H9 (cell line): ENCODE measurements at regions not wholly inside any gene's neighbourhood (a gene's known extent, or its start where the extent isn't known, plus 50 kb on each side); places are given as distances from the start of the nearest gene placed in this dataset.
"Not testable (repeated sequence)": the region's sequence is repeated elsewhere in the genome, so short reads cannot be mapped to it uniquely, and the experiment has no call there.

Experiments used
- DNase-seq: peaks from one replicate; pipeline ENCODE4 v3.0.0-alpha.2; 2017
- H2AFZ ChIP-seq: one replicate; pipeline ENCODE4 v1.6.1; 2013; ENCODE audit warnings: mild to moderate bottlenecking, low read length, control low read depth, moderate library complexity
- H2AK5ac ChIP-seq: 2 replicates; pipeline ENCODE4 v1.6.1; 2013; ENCODE audit warnings: low read length, control low read depth, mixed read lengths; ENCODE audit not compliant: insufficient read length
- H2BK120ac ChIP-seq: one replicate; pipeline ENCODE4 v1.6.1; 2013; ENCODE audit warnings: low read depth, mild to moderate bottlenecking, low read length, control low read depth, inconsistent platforms; ENCODE audit not compliant: poor library complexity, severe bottlenecking
- H2BK12ac ChIP-seq: 2 replicates; pipeline ENCODE4 v1.6.1; 2013; ENCODE audit warnings: low read length, control low read depth, mixed read lengths, low read depth; ENCODE audit not compliant: insufficient read length
- H2BK15ac ChIP-seq: 2 replicates; pipeline ENCODE4 v1.6.1; 2013; ENCODE audit warnings: low read depth, low read length, control low read depth
- H2BK20ac ChIP-seq: one replicate; pipeline ENCODE4 v1.6.1; 2013; ENCODE audit warnings: low read depth, mild to moderate bottlenecking, low read length, control low read depth, inconsistent platforms; ENCODE audit not compliant: poor library complexity, severe bottlenecking
- H2BK5ac ChIP-seq: 2 replicates; pipeline ENCODE4 v1.6.1; 2013; ENCODE audit warnings: low read length, control low read depth, mixed read lengths; ENCODE audit not compliant: insufficient read length
- H3K14ac ChIP-seq: 2 replicates; pipeline ENCODE4 v1.6.1; 2013; ENCODE audit warnings: low read length, control low read depth; ENCODE audit not compliant: insufficient read depth
- H3K18ac ChIP-seq: 2 replicates; pipeline ENCODE4 v1.6.1; 2013; ENCODE audit warnings: low read depth, mild to moderate bottlenecking, mixed read lengths, low read length, control low read depth; ENCODE audit not compliant: insufficient read length
- H3K23ac ChIP-seq: 2 replicates; pipeline ENCODE4 v1.6.1; 2013; ENCODE audit warnings: low read length, control low read depth, mixed read lengths, low read depth; ENCODE audit not compliant: insufficient read length
- H3K23me2 ChIP-seq: 2 replicates; pipeline ENCODE4 v1.6.1; 2013; ENCODE audit warnings: low read depth, mild to moderate bottlenecking, mixed read lengths, low read length, control low read depth; ENCODE audit not compliant: insufficient read length, poor library complexity, severe bottlenecking
- H3K27ac ChIP-seq: 2 replicates; pipeline ENCODE4 v1.5.1; 2013; ENCODE audit warnings: low read length, control low read depth, mixed read lengths, low read depth; ENCODE audit not compliant: insufficient read length
- H3K27me3 ChIP-seq: 2 replicates; pipeline ENCODE4 v1.6.1; 2013; ENCODE audit warnings: low read length, control low read depth, inconsistent platforms; ENCODE audit not compliant: insufficient read depth
- H3K4ac ChIP-seq: 2 replicates; pipeline ENCODE4 v1.6.1; 2013; ENCODE audit warnings: low read depth, mild to moderate bottlenecking, control low read depth, inconsistent platforms, low read length, moderate library complexity
- H3K4me1 ChIP-seq: 2 replicates; pipeline ENCODE4 v1.6.1; 2013; ENCODE audit warnings: low read length, control low read depth, inconsistent platforms; ENCODE audit not compliant: insufficient read depth
- H3K4me2 ChIP-seq: 2 replicates; pipeline ENCODE4 v1.6.1; 2013; ENCODE audit warnings: low read length, control low read depth, mixed read lengths; ENCODE audit not compliant: insufficient read length, insufficient read depth
- H3K56ac ChIP-seq: 2 replicates; pipeline ENCODE4 v1.6.1; 2013; ENCODE audit warnings: low read depth, mild to moderate bottlenecking, mixed read lengths, low read length, control low read depth; ENCODE audit not compliant: insufficient read length
- H3K79me1 ChIP-seq: 2 replicates; pipeline ENCODE4 v1.6.1; 2013; ENCODE audit warnings: low read depth, mild to moderate bottlenecking, moderate library complexity, low read length, control low read depth, inconsistent platforms; ENCODE audit not compliant: insufficient read depth, poor library complexity, severe bottlenecking
- H3K79me2 ChIP-seq: 2 replicates; pipeline ENCODE4 v1.6.1; 2013; ENCODE audit warnings: low read length, control low read depth, inconsistent platforms; ENCODE audit not compliant: insufficient read depth
- H3K9ac ChIP-seq: 2 replicates; pipeline ENCODE4 v1.6.1; 2013; ENCODE audit warnings: low read length, control low read depth, mixed read lengths; ENCODE audit not compliant: insufficient read length; ENCODE audit errors: extremely low read depth
- H3K9me3 ChIP-seq: one replicate; pipeline ENCODE4 v1.6.1; 2013; ENCODE audit warnings: low read depth, low read length, inconsistent platforms; ENCODE audit not compliant: control insufficient read depth
- H3T11ph ChIP-seq: one replicate; pipeline ENCODE4 v1.6.1; 2013; ENCODE audit warnings: mild to moderate bottlenecking, low read length, control low read depth, inconsistent platforms
- H4K20me1 ChIP-seq: one replicate; pipeline ENCODE4 v1.6.1; 2013; ENCODE audit not compliant: control insufficient read depth, insufficient read length, insufficient read depth
- H4K5ac ChIP-seq: 2 replicates; pipeline ENCODE4 v1.6.1; 2013; ENCODE audit warnings: low read depth, mild to moderate bottlenecking, mixed read lengths, low read length, control low read depth; ENCODE audit not compliant: insufficient read length
- H4K8ac ChIP-seq: replicated peaks from 2 replicates; pipeline ENCODE4 v1.6.1; 2013; ENCODE audit warnings: low read length, control low read depth, mixed read lengths, low read depth; ENCODE audit not compliant: insufficient read length
- H4K91ac ChIP-seq: 2 replicates; pipeline ENCODE4 v1.6.1; 2013; ENCODE audit warnings: low read depth, mild to moderate bottlenecking, moderate library complexity, mixed read lengths, low read length, control low read depth; ENCODE audit not compliant: insufficient read length
- H3K27ac Mint-ChIP-seq, 3 experiments: 2 replicates in 2 of 3; 3 replicates in 1 of 3; pipeline ENCODE4 v1.8.0; 2020 to 2021; ENCODE audit warnings: mixed read lengths in 3 of 3, mild to moderate bottlenecking in 1 of 3, moderate library complexity in 1 of 3
- H3K27me3 Mint-ChIP-seq: 2 replicates; pipeline ENCODE4 v1.8.0; 2021; ENCODE audit warnings: low read depth, mild to moderate bottlenecking, moderate library complexity, mixed read lengths
- H3K36me3 Mint-ChIP-seq, 3 experiments: 2 replicates in 2 of 3; 3 replicates in 1 of 3; pipeline ENCODE4 v1.8.0; 2020 to 2021; ENCODE audit warnings: low read depth in 3 of 3, mixed read lengths in 3 of 3; ENCODE audit not compliant: insufficient read depth in 1 of 3
- H3K4me1 Mint-ChIP-seq, 2 experiments: 2 replicates each; pipeline ENCODE4 v1.8.0; 2020; ENCODE audit warnings: mixed read lengths in 2 of 2
- H3K4me3 Mint-ChIP-seq, 2 experiments: 2 replicates in 1 of 2; 3 replicates in 1 of 2; pipeline ENCODE4 v1.8.0; 2020 to 2021; ENCODE audit warnings: mild to moderate bottlenecking in 2 of 2, mixed read lengths in 2 of 2, moderate library complexity in 1 of 2
- H3K9me3 Mint-ChIP-seq, 2 experiments: 2 replicates in 1 of 2; 3 replicates in 1 of 2; pipeline ENCODE4 v1.8.0; 2020; ENCODE audit warnings: mild to moderate bottlenecking in 2 of 2, mixed read lengths in 2 of 2, moderate library complexity in 1 of 2
- WGBS: extraction: QIAGEN DNeasy Blood & Tissue Kit; methylation state at CpG from one replicate; pipeline ENCODE4 v1.1.7; 2013; ENCODE audit warnings: missing lambda C conversion rate, low lambda C conversion rate, mixed read lengths; ENCODE audit not compliant: insufficient read length; ENCODE audit errors: extremely low coverage; 5-methylcytosine and 5-hydroxymethylcytosine counted together

GRCh38 chrX:116334797-116335196, 101.6 kb upstream of the SLC6A14 start:
- H3K9me3 ChIP-seq, H3K9ac ChIP-seq, H3K14ac ChIP-seq, H2BK5ac ChIP-seq, H3K27ac ChIP-seq, H3K79me2 ChIP-seq, H2AK5ac ChIP-seq, H4K20me1 ChIP-seq, H3K23ac ChIP-seq, H2AFZ ChIP-seq, H3K23me2 ChIP-seq, H2BK12ac ChIP-seq, H3K4me2 ChIP-seq, H2BK120ac ChIP-seq, H3K4ac ChIP-seq, H3K36me3 Mint-ChIP-seq, H4K91ac ChIP-seq, H3K4me3 Mint-ChIP-seq, H2BK20ac ChIP-seq, H3K79me1 ChIP-seq, H3K27me3 Mint-ChIP-seq, H3K27ac Mint-ChIP-seq, H3K56ac ChIP-seq, H4K8ac ChIP-seq, H3K27me3 ChIP-seq, H3K18ac ChIP-seq, H2BK15ac ChIP-seq, H4K5ac ChIP-seq, H3K4me1 ChIP-seq, H3T11ph ChIP-seq: not testable (repeated sequence)
- peak; percentile 48 for DNase-seq
- Mint-ChIP-seq H3K9me3 (peaks cover 3 to 14% of the 10 kb centered on the region in 2 experiments; a peak in 4 of 5 replicates), H3K4me1 (peaks cover 0 to 11% of the 10 kb centered on the region in 2 experiments; a peak in 3 of 4 replicates)
- no CpG with 5 or more reads among the region's 7 CpGs for WGBS
